MM.1S (cell line): ENCODE measurements at regions not wholly inside any gene's neighbourhood (a gene's known extent, or its start where the extent isn't known, plus 50 kb on each side); places are given as distances from the start of the nearest gene placed in this dataset.

Source experiments
- DNase-seq: peaks from one replicate; pipeline ENCODE4 v3.0.0-alpha.2; 2015
- H2AFZ ChIP-seq: fragments of 300-600 bp; sonication (generic); 2 replicates; pipeline ENCODE4 v1.6.0; 2016; ENCODE audit warnings: antibody characterized with exemption, low read length
- H3F3A ChIP-seq: fragments of 300-600 bp; sonication (generic); 2 replicates; pipeline ENCODE4 v1.6.1; 2016; ENCODE audit warnings: mild to moderate bottlenecking, antibody characterized with exemption, low read length, moderate library complexity, mixed read lengths; ENCODE audit not compliant: insufficient read depth
- H3K27ac ChIP-seq: fragments of 300-600 bp; sonication (generic); 2 replicates; pipeline ENCODE4 v1.5.1; 2016; ENCODE audit warnings: mild to moderate bottlenecking, low read length
- H3K27me3 ChIP-seq: fragments of 300-600 bp; sonication (generic); replicated peaks from 2 replicates; pipeline ENCODE4 v1.6.0; 2016; ENCODE audit warnings: low read length; ENCODE audit not compliant: insufficient read depth
- H3K36me3 ChIP-seq: fragments of 300-600 bp; sonication (generic); replicated peaks from 2 replicates; pipeline ENCODE4 v1.6.1; 2016; ENCODE audit warnings: mild to moderate bottlenecking, low read length, mixed read lengths; ENCODE audit not compliant: insufficient read depth
- H3K4me1 ChIP-seq: fragments of 300-600 bp; sonication (generic); 2 replicates; pipeline ENCODE4 v1.6.1; 2016; ENCODE audit warnings: low read length, mixed read lengths
- H3K4me2 ChIP-seq: fragments of 300-600 bp; sonication (generic); 2 replicates; pipeline ENCODE4 v1.6.0; 2016; ENCODE audit warnings: low read depth, low read length
- H3K4me3 ChIP-seq: fragments of 300-600 bp; sonication (generic); 2 replicates; pipeline ENCODE4 v1.5.1; 2016; ENCODE audit warnings: low read length, mixed read lengths
- H3K79me2 ChIP-seq: fragments of 300-600 bp; sonication (generic); 2 replicates; pipeline ENCODE4 v1.6.1; 2016; ENCODE audit warnings: mixed run types, low read length, mixed read lengths
- H3K9ac ChIP-seq: fragments of 300-600 bp; sonication (generic); 2 replicates; pipeline ENCODE4 v1.6.1; 2016; ENCODE audit warnings: low read length, mixed read lengths
- H3K9me2 ChIP-seq: fragments of 300-600 bp; sonication (generic); replicated peaks from 2 replicates; pipeline ENCODE4 v1.6.1; 2016; ENCODE audit warnings: mild to moderate bottlenecking, low read length, mixed read lengths; ENCODE audit not compliant: insufficient read depth
- H3K9me3 ChIP-seq: fragments of 300-600 bp; sonication (generic); replicated peaks from 2 replicates; pipeline ENCODE4 v1.6.1; 2016; ENCODE audit warnings: mild to moderate bottlenecking, low read length, mixed read lengths; ENCODE audit not compliant: insufficient read depth
- H4K20me1 ChIP-seq: fragments of 300-600 bp; sonication (generic); 2 replicates; pipeline ENCODE4 v1.6.1; 2016; ENCODE audit warnings: mild to moderate bottlenecking, low read length, moderate library complexity, mixed read lengths; ENCODE audit not compliant: insufficient read depth
- CTCF ChIP-seq: fragments of 300-600 bp; sonication (generic); IDR thresholded peaks from 2 replicates; pipeline ENCODE4 v1.5.1; 2016; ENCODE audit warnings: antibody characterized with exemption, low read length, mixed read lengths
- EZH2 ChIP-seq: fragments of 300-600 bp; sonication (generic); optimal IDR thresholded peaks from 2 replicates; pipeline ENCODE3; 2017; ENCODE audit warnings: low read depth, mild to moderate bottlenecking, antibody characterized with exemption, low read length, mixed read lengths
- EZH2phosphoT487 ChIP-seq: fragments of 300-600 bp; sonication (generic); IDR thresholded peaks from 2 replicates; pipeline ENCODE4 v1.6.1; 2018; ENCODE audit warnings: antibody characterized with exemption, low read length

- Histone ChIP-seq H3K79me2 (no peaks in the 10 kb centered on the region), H3K9ac (no peak overlapping the region), H3K4me1 (no peaks in the 10 kb centered on the region), H2AFZ (no peak overlapping the region), H3K4me3 (no peak overlapping the region), H3K9me3 (no peaks in the 10 kb centered on the region), H3K27ac (no peak overlapping the region), H3F3A (no peaks in the 10 kb centered on the region), H3K9me2 (no peaks in the 10 kb centered on the region), H3K27me3 (no peaks in the 10 kb centered on the region), H4K20me1 (no peaks in the 10 kb centered on the region), H3K36me3 (no peaks in the 10 kb centered on the region), H3K4me2 (no peak overlapping the region)
- TF ChIP-seq EZH2phosphoT487 = no peak
- no peak for TF ChIP-seq EZH2
- no peak for TF ChIP-seq CTCF
- DNase-seq = no peak
Measured at GRCh38 chr18:28714498-28714897, 537.6 kb upstream of the CDH2 start.

GRCh38 chr18:28712796-28713425 is 536.0 kb upstream of the CDH2 start:
- H3K9me3 ChIP-seq = no peaks in the 10 kb centered on the region
- no peaks in the 10 kb centered on the region for H3K9me2 ChIP-seq
- no peak overlapping the region for H3K9ac ChIP-seq
- no peak overlapping the region for H3K4me3 ChIP-seq
- TF ChIP-seq CTCF = no peak
- TF ChIP-seq EZH2phosphoT487 = no peak
- TF ChIP-seq EZH2 = no peak
- H3K27ac ChIP-seq = no peak overlapping the region
- no peaks in the 10 kb centered on the region for H4K20me1 ChIP-seq
- H3K4me1 ChIP-seq = no peaks in the 10 kb centered on the region
- no peak overlapping the region for H2AFZ ChIP-seq
- DNase-seq = no peak
- H3K4me2 ChIP-seq = no peak overlapping the region
- no peaks in the 10 kb centered on the region for H3K27me3 ChIP-seq
- H3K36me3 ChIP-seq = no peaks in the 10 kb centered on the region
- H3F3A ChIP-seq = no peaks in the 10 kb centered on the region
- H3K79me2 ChIP-seq = no peaks in the 10 kb centered on the region

- no peaks in the 10 kb centered on the region for H3K4me1 ChIP-seq
- no peaks in the 10 kb centered on the region for H3K27me3 ChIP-seq
Measured at GRCh38 chr18:28712172-28712571, 535.2 kb upstream of the CDH2 start.

More at GRCh38 chr18:28712172-28712571, 535.2 kb upstream of the CDH2 start:
- TF ChIP-seq EZH2phosphoT487 (no peak), CTCF (no peak), EZH2 (no peak)
- Histone ChIP-seq H3K36me3 (no peaks in the 10 kb centered on the region), H3K4me3 (no peak overlapping the region), H3K9me3 (no peaks in the 10 kb centered on the region), H3K79me2 (no peaks in the 10 kb centered on the region), H3K9me2 (no peaks in the 10 kb centered on the region), H3F3A (no peaks in the 10 kb centered on the region), H4K20me1 (no peaks in the 10 kb centered on the region), H2AFZ (no peak overlapping the region), H3K27ac (no peak overlapping the region), H3K4me2 (no peak overlapping the region), H3K9ac (no peak overlapping the region)
- DNase-seq = no peak
